Activated naive CD4-positive, alpha-beta T cell treated with anti-CD3 and anti-CD28 coated beads for 36 hours (primary cell): ENCODE measurements at regions not wholly inside any gene's neighbourhood (a gene's known extent, or its start where the extent isn't known, plus 50 kb on each side); places are given as distances from the start of the nearest gene placed in this dataset.

Source experiments
- CTCF ChIA-PET: fragments of 350-600 bp; sonication (Branson Sonifier 250); formaldehyde crosslinking; loops from one replicate; lab custom pipeline; 2021; ENCODE audit warnings: antibody characterized with exemption; lab: Charles Lee
- DNase-seq: peaks from one replicate; pipeline ENCODE4 v3.0.0-alpha.2; 2020
- H3K27ac Mint-ChIP-seq: one replicate; pipeline ENCODE4 v1.8.0; 2021; ENCODE audit warnings: mild to moderate bottlenecking, mixed read lengths
- H3K27me3 Mint-ChIP-seq: one replicate; pipeline ENCODE4 v1.8.0; 2021; ENCODE audit warnings: low read depth, mixed read lengths
- H3K36me3 Mint-ChIP-seq: one replicate; pipeline ENCODE4 v1.8.0; 2021; ENCODE audit warnings: low read depth, mixed read lengths
- H3K4me1 Mint-ChIP-seq: one replicate; pipeline ENCODE4 v1.8.0; 2021; ENCODE audit warnings: low read depth, mixed read lengths
- H3K4me3 Mint-ChIP-seq: one replicate; pipeline ENCODE4 v1.8.0; 2021; ENCODE audit warnings: mild to moderate bottlenecking, moderate library complexity, mixed read lengths
- H3K9me3 Mint-ChIP-seq: one replicate; pipeline ENCODE4 v1.8.0; 2021; ENCODE audit warnings: mixed read lengths
- intact Hi-C: fragments of 100-400 bp; cut with micrococcal nuclease; formaldehyde crosslinking; loops from one replicate; pipeline ENCODE4 v1.15.1; 2023

- Mint-ChIP-seq H3K4me1 (peaks cover 3% of the 10 kb centered on the region), H3K27me3 (no peaks in the 10 kb centered on the region), H3K4me3 (no peak overlapping the region), H3K36me3 (no peaks in the 10 kb centered on the region), H3K9me3 (no peaks in the 10 kb centered on the region), H3K27ac (no peak overlapping the region)
- intact Hi-C loops: no loop called here
- no peak for DNase-seq
- CTCF ChIA-PET: no interaction called here
Measured at GRCh38 chr3:176969066-176969465, 228.2 kb downstream of the TBL1XR1 start.

- Mint-ChIP-seq H3K27ac (no peak overlapping the region), H3K36me3 (no peaks in the 10 kb centered on the region), H3K4me3 (no peak overlapping the region), H3K9me3 (no peaks in the 10 kb centered on the region), H3K4me1 (peaks cover 3% of the 10 kb centered on the region), H3K27me3 (no peaks in the 10 kb centered on the region)
- intact Hi-C loops: no loop called here
- DNase-seq: no peak
- CTCF ChIA-PET: no interaction called here
Measured at GRCh38 chr3:176968631-176969030, 228.7 kb downstream of the TBL1XR1 start.

DNA sequence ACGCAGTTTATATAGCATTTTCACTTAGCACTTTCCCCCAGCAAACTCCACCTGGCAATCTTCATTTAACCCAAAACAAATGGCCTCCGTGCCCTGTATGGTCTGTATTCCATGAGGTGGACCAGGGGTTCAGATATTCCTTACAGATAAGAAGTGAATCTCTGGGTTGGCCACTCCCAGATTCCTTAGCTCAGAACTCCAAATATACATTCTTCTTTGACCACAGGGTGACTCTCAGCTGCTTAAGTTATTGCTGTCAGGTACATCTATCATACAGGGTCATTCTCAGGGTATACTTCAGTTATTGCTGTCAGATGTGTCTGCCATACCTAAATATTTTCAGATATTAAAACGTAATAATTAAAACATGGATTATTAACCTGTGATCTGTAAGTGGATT lies 229.8 kb downstream of the TBL1XR1 start:
- Mint-ChIP-seq H3K27ac (no peak overlapping the region), H3K4me1 (peaks cover 3% of the 10 kb centered on the region), H3K9me3 (no peaks in the 10 kb centered on the region), H3K36me3 (no peaks in the 10 kb centered on the region), H3K27me3 (no peaks in the 10 kb centered on the region), H3K4me3 (no peak overlapping the region)
- intact Hi-C loops: no loop called here
- CTCF ChIA-PET: interaction anchor here (0.6 to 0.7 kb wide), 2 partner anchors 11 to 1418 kb away, joined by 3 to 5 read pairs; no protein-coding TSS in a partner anchor
- no peak for DNase-seq

DNA sequence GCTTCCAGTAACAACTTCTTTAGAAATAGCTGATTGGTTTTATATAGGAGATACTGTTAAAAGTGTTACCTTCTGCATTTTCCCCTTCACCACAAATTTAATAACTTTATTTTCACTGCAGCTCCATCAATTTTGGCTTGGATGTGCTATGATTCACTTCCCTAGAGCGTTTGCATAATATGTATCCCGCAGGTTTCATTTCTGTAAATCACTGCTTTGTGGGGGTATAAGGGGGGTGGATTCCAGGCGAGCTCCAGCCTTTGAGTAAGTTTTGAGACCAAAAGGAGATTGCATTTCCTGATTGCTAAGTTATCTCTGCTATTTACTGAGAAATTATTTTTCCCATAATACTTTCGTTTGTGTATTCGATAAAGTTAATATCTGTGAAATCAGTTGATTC lies 232.6 kb downstream of the TBL1XR1 start:
- no peaks in the 10 kb centered on the region for H3K27me3 Mint-ChIP-seq
- H3K9me3 Mint-ChIP-seq: no peaks in the 10 kb centered on the region
- H3K4me1 Mint-ChIP-seq: peaks cover 3% of the 10 kb centered on the region
- H3K27ac Mint-ChIP-seq: no peak overlapping the region
- H3K36me3 Mint-ChIP-seq: no peaks in the 10 kb centered on the region
- no peak for DNase-seq
- CTCF ChIA-PET: no interaction called here
- H3K4me3 Mint-ChIP-seq: no peak overlapping the region
- intact Hi-C loops: no loop called here

DNA sequence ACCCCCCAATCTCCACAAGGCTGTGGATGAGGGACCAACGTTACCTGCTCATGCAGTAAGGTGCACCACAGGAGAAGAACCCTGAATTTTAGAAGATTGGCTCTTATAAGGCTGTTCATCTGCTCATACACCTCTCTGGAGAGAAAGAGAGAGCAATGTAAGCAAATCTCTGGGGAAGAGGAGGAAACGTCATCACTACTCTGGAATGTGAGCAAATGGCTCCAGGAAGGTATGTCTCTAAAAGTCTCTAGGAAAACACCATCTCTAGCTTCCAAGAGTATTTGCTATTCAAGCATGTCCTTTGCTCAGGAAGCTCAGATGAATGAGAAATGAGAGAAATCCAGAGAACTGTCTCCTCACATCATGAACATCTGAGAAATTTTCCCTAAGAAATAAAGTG lies 235.4 kb downstream of the TBL1XR1 start:
- DNase-seq: no peak
- CTCF ChIA-PET: interaction anchor here (0.6 to 1.2 kb wide), 2 partner anchors 232 to 289 kb away, joined by 3 to 4 read pairs; no protein-coding TSS in a partner anchor
- no peak overlapping the region for H3K4me3 Mint-ChIP-seq
- intact Hi-C loops: no loop called here
- H3K4me1 Mint-ChIP-seq: peaks cover 3% of the 10 kb centered on the region
- H3K27me3 Mint-ChIP-seq: no peaks in the 10 kb centered on the region
- H3K27ac Mint-ChIP-seq: no peak overlapping the region
- H3K9me3 Mint-ChIP-seq: no peaks in the 10 kb centered on the region
- H3K36me3 Mint-ChIP-seq: no peaks in the 10 kb centered on the region

DNA sequence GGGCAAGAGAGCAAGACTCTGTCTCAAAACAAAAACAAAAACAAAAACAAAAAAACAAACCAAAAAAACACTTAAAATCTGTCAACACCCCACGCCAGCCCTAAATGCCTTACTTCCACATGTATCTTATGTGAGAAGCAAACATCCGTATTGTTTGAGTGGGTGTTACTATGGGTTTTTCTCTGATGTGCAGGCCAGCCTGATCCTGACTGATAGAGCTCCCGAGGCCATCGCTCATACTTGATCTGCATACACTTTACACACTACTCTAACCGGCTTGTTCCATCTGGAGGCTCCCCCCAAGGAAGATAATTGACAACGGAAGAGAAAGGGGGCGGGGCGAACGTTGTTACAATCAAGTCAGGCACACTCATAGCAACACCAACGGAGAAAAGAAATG lies 237.4 kb downstream of the TBL1XR1 start:
- CTCF ChIA-PET: interaction anchor here (0.6 kb wide), 1 partner anchor 145 kb away, joined by 6 read pairs; no protein-coding TSS in a partner anchor
- H3K27ac Mint-ChIP-seq: no peak overlapping the region
- DNase-seq: no peak
- no peak overlapping the region for H3K4me3 Mint-ChIP-seq
- intact Hi-C loops: no loop called here
- no peaks in the 10 kb centered on the region for H3K36me3 Mint-ChIP-seq
- H3K9me3 Mint-ChIP-seq: no peaks in the 10 kb centered on the region
- H3K27me3 Mint-ChIP-seq: no peaks in the 10 kb centered on the region
- H3K4me1 Mint-ChIP-seq: peaks cover under 1% of the 10 kb centered on the region

DNA sequence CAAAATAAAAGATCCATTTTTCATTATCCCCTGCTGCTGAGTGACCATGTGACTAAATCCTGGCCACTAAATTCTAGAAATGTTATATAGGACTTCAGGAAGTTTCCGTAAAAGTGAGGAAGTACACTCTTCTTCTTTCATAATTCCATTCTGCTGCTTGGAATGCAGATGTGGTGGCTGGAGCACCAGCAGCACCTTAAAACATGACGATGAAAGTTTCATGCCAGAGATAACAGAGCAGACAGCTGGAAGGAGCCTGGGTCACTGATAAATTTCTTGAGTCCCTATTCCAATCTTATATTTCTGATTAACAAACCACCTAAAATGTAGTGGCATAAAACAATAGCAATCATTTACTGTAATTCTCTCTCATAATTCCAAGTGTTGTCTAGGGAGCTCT lies 238.7 kb downstream of the TBL1XR1 start:
- no peak overlapping the region for H3K4me3 Mint-ChIP-seq
- no peaks in the 10 kb centered on the region for H3K27me3 Mint-ChIP-seq
- no peaks in the 10 kb centered on the region for H3K4me1 Mint-ChIP-seq
- CTCF ChIA-PET: interaction anchor here (0.9 kb wide), 1 partner anchor 86 kb away, joined by 3 read pairs; no protein-coding TSS in a partner anchor
- no peaks in the 10 kb centered on the region for H3K9me3 Mint-ChIP-seq
- no peaks in the 10 kb centered on the region for H3K36me3 Mint-ChIP-seq
- intact Hi-C loops: no loop called here
- DNase-seq: no peak
- H3K27ac Mint-ChIP-seq: no peak overlapping the region

- CTCF ChIA-PET: no interaction called here
- H3K27me3 Mint-ChIP-seq: no peaks in the 10 kb centered on the region
- H3K4me1 Mint-ChIP-seq: no peaks in the 10 kb centered on the region
- H3K27ac Mint-ChIP-seq: no peak overlapping the region
- H3K9me3 Mint-ChIP-seq: no peaks in the 10 kb centered on the region
- no peak overlapping the region for H3K4me3 Mint-ChIP-seq
- intact Hi-C loops: no loop called here
- H3K36me3 Mint-ChIP-seq: no peaks in the 10 kb centered on the region
- DNase-seq: no peak
Measured at GRCh38 chr3:176954517-176954916, 242.8 kb downstream of the TBL1XR1 start.

DNA sequence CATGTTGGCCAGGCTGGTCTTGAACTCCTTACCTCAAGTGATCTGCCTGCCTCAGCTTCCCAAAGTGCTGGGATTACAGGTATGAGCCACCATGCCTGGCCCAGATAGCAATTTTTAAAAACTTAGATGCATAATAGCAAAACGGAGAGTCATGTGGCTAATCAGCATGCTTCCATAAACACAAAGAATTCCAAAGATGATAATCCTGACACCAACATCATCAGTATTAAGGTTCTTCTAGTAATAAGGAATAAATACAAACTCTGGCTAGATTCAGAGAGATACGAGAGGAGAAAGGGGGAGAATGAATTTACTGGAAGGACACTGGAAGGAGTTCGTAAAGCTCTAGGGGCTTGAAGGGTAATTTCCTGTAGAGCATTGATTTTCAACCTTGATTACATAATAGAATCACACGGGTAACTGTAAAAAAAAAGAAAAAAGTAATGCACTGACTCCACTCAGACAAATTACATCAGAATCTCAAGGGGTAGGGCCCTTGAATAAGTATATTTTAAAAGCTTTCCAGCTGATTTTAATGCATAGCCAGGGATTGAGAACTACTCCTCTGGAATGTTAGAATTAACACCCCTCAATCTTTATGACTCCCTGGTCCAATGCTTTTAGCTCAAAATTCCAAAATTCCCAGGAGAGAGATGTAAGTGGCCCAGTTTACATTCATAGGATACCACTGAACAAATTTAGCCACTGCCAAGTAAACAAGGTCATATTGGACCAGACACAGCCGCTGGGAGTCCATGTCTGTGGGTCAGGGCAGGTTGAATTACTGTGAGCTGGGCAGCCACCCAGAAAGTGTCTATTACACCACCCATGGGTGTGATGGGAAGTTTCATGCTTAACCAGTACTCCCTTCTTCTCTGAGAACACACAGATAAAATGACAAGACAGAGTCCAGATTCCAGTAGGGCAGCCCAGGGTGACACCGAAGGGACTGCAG lies 243.9 kb downstream of the TBL1XR1 start:
- intact Hi-C loops: no loop called here
- H3K9me3 Mint-ChIP-seq: no peaks in the 10 kb centered on the region
- H3K4me3 Mint-ChIP-seq: no peak overlapping the region
- no peaks in the 10 kb centered on the region for H3K36me3 Mint-ChIP-seq
- H3K27me3 Mint-ChIP-seq: no peaks in the 10 kb centered on the region
- no peak overlapping the region for H3K27ac Mint-ChIP-seq
- CTCF ChIA-PET: no interaction called here
- no peak for DNase-seq
- H3K4me1 Mint-ChIP-seq: no peaks in the 10 kb centered on the region

DNA sequence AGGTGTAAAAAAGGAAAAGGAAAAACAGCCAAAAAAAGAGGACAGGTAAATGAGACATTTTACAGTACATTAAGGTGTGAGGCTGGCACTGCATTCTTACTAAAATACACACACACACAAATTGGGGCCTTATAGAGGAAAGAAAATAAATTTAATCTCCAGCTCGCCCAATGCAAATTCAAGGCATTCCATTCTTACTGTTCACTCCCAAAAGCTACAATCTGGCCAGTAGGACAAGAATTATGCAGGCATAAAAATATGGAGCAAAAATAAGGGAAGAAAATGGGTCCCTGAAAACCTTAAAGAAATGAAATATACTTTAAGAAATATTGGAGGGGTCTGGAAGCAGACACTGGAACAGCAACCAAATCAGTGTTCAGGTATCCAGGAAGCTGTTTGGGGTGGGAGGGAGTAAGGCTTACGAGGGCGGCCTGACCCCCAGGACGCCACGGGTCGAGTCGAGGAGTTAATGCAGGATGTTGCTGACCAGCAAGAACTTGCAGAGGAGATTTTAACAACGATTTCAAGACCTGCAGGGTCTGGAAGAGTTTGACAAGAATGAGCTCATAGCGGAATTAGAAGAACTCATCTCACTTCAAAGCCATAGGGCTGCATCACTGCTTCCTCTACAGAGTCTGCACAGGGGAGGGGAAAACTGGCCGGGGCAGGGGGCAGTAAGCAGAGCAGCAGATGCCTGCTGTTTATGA lies 245.5 kb downstream of the TBL1XR1 start:
- intact Hi-C loops: no loop called here
- DNase-seq: no peak
- Mint-ChIP-seq H3K4me1 (no peaks in the 10 kb centered on the region), H3K4me3 (no peak overlapping the region), H3K27ac (no peak overlapping the region), H3K36me3 (no peaks in the 10 kb centered on the region), H3K9me3 (no peaks in the 10 kb centered on the region), H3K27me3 (no peaks in the 10 kb centered on the region)
- CTCF ChIA-PET: interaction anchor here (0.9 kb wide), 1 partner anchor 80 kb away, joined by 4 read pairs; no protein-coding TSS in a partner anchor

DNA sequence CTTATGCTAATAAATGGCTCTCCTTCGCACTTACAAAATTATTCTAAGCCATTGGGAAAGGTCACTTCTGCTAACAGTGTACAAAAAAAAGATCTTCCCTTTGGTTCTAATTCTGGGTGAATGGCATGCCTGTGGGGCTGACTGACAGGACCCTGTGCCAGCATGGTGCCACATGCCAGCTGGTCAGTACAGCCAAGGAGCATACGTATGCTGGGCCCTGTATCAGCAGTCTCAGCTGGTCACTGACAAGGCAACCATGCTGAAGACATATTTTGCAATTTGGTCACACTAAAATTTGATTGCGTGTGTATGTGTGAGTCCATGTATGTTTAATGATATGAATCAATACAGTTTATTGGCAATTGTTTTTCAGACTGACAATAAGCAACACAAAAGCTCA lies 246.1 kb downstream of the TBL1XR1 start:
- H3K4me1 Mint-ChIP-seq: no peaks in the 10 kb centered on the region
- intact Hi-C loops: no loop called here
- H3K27ac Mint-ChIP-seq: no peak overlapping the region
- no peaks in the 10 kb centered on the region for H3K9me3 Mint-ChIP-seq
- no peak overlapping the region for H3K4me3 Mint-ChIP-seq
- DNase-seq: no peak
- CTCF ChIA-PET: interaction anchor here (0.5 to 0.9 kb wide), 2 partner anchors 15 to 79 kb away, joined by 3 to 4 read pairs; no protein-coding TSS in a partner anchor
- no peaks in the 10 kb centered on the region for H3K27me3 Mint-ChIP-seq
- H3K36me3 Mint-ChIP-seq: no peaks in the 10 kb centered on the region

DNA sequence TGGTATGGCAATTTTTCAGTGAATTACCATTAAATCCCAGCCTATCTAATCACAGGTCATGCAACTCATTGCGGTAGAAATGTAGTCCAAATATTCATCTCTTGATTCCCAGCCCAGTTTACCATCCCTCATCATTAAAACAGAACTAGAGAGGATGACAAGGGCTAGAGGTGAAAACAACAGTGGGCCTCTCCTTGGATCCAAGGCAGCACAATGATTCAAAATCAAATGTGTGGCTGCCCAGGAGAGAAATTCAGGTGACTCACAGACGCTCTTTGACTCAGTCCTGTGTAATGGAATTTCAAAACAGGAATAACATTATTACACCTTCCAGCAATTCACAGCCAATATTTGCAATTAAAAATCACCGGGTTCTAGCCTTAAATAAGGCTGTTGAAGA lies 246.5 kb downstream of the TBL1XR1 start:
- Mint-ChIP-seq H3K27ac (no peak overlapping the region), H3K4me3 (no peak overlapping the region), H3K9me3 (no peaks in the 10 kb centered on the region), H3K36me3 (no peaks in the 10 kb centered on the region), H3K4me1 (no peaks in the 10 kb centered on the region), H3K27me3 (no peaks in the 10 kb centered on the region)
- DNase-seq: no peak
- intact Hi-C loops: no loop called here
- CTCF ChIA-PET: interaction anchor here (0.5 kb wide), 1 partner anchor 15 kb away, joined by 3 read pairs; no protein-coding TSS in a partner anchor
